GM19468 (cell line): ENCODE measurements at regions not wholly inside any gene's neighbourhood (a gene's known extent, or its start where the extent isn't known, plus 50 kb on each side); places are given as distances from the start of the nearest gene placed in this dataset.

ENCODE experiments used
- ATAC-seq: cut with Tn5 transposase; IDR thresholded peaks from one replicate; pipeline ENCODE4 v1.9.1; 2021; ENCODE audit warnings: mild to moderate bottlenecking, moderate library complexity, moderate number of reproducible peaks; ENCODE audit not compliant: unreplicated experiment; ENCODE audit errors: extremely low read depth

DNA sequence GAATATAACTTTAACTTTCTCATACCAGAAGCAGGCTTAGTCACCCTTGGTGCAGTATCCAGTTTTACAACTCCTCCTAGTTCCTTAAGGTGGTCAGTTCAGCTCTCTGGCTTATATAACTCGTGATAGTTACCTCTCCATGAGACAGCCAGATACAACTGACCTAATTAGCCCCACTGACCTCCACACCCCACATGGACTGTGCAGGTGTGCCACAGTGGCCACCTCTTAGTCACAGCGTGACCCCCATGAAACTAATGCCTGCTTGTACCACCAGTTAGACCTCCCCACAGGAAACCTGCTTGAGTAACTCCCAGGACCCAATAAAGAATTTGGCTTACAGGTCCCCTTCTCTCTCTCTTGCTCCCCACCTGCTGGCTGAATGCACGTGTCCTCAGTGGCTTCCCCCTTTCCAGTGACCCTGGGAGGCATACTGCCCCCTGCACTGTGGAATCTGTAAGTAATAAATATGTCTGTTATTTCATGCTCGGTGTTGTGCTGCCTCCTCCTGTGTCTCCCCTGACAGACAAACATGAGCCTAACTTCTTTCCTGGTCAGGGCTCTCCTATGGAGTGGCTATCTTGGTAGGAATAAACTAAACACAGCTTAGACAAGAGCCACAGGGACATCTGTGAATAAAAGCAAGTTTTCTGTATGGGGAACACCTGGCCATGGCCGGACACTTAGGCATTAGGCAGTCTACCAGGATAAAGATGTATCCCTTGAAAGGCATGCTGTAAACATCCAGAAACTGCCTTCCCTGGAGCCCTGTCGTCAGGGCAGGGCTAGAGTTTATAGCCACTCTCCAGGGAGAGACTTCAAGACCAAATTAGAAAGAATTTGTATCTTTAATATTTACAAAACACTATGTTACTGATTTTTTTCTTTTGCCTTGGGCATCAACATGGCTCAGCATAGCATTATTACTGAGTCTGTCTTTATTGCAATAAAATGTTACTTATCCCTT, 209.7 kb upstream of the BOD1L1 start:
- ATAC-seq: no peak

DNA sequence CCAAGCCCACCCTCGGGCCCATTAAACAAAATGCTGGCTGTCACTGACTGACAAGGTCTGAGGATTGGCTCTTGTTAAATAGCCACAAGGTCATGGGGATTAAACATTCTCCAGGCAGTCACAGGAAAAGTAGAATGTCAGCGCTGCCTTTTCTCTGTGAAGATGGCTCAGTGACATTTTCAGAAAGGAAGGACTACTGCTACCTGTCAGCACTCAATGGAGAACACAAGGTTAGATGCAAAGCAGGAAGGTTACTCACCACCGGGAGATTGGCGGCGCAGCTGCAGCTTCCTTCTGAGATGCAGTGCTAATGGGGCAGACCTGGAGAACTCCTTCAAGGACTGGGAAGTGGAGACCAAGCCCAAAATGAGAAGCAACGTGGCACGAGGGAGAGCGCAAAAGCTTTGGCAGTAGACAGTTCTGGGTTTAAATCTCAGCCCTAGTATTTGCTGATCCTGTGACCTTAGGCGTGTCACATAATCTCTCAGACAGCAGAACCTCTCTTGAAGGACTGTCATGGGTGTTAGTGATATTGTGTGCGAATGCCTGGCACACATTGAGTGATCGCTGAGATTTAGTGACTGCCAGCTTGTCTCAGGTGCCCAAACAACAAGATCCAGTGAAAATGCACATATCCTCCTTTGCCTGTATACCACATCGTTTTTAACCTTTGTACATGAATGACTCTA, 213.1 kb upstream of the BOD1L1 start:
- ATAC-seq: no peak

DNA sequence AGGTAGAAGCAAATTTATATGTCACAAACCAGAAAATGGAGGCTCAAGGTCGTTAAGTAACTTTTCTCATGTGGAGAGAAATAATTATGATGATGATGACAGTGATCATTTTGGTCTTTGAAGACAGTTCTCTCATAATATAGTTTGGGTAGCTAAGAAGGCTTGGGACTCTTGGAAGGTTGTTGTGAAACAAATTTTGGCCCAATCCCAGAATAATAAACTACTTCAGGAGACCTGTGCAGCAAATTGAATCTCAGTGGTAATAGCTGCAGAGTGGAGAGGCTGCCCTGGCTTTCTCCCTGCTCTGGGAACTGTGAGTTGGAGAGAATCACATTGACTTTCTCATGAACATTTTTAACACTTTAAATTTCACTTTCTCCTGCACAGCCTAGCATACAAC, 217.2 kb upstream of the BOD1L1 start:
- ATAC-seq: no peak

DNA sequence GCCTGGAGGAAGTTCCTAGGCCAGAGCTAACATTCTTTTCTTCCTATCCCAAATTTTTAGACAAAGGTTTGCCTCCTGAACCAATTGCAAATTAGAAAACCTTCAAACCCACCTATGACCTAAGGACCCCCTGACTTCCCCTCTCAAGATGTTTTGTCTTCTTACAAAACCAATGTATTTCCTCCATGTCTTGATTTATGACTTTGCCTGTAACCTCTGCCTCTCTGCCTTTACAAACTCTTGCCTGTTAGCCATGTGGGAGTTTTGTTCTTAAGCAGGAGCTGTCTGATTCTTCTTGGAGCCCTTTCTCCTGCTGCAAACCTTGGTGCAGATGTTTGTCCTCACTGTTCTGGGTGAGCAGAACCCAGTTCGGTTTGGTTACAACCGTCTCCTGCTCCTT, 222.3 kb upstream of the BOD1L1 start:
- no peak for ATAC-seq

- no peak for ATAC-seq
Observed at GRCh38 chr4:13851085-13851940, 223.8 kb upstream of the BOD1L1 start.

- no peak for ATAC-seq
Observed at GRCh38 chr4:13852411-13852810, 224.9 kb upstream of the BOD1L1 start.

DNA sequence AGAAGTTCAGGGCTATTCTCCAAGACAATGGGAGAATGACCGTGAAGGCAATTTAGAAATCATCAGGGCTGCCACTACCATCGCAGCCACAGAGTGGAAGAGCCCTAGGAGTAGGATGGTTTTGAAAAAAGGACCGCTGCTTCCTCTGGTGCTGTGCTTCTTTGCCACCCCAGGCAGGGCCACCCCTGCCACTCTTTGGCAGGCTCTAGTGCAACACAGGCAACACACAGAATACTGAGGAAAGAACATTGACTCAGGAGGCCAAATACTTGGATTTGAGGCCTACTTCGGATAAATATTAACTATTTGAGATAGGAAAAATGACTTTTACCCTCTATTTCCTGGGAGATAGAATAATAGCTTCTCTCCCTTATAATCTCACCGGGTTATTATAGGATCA, 228.9 kb upstream of the BOD1L1 start:
- ATAC-seq: no peak

DNA sequence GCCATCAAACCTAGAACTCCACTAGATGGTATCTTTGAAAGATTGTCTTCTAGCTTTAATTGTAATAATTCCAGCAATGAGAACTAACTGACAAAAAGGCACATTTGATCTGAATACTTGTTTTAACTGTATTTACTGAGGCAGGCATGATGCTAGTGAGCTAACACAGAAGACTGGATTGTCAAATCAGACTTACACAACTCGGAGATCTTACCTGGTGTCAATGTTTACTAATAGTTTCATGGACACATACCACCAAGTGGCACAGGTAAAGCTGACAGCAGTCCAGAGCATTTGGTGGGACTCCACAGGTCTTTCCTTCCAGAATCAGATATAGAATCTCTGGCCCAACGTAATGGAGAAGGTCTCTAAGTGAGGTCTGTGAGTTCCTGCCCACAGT, 229.9 kb upstream of the BOD1L1 start:
- ATAC-seq: no peak

DNA sequence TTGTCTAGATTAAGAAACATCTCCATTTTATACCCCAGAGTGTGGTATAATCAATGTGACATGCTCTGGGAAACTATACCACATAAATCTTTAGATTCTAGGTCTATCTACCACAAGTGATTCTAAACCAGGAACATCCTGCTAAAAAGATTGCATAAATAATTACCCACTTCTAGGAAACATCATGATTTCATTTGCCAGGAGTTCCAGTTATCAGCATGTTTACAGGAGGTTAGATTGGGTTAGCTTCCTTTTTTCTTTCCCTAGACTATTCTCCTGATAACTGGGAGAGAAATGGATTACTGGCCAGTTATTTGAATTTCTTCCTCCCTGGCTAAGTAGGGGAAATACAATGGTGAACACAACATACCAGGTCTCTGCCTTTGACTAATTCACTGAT, 230.3 kb upstream of the BOD1L1 start:
- ATAC-seq: no peak

DNA sequence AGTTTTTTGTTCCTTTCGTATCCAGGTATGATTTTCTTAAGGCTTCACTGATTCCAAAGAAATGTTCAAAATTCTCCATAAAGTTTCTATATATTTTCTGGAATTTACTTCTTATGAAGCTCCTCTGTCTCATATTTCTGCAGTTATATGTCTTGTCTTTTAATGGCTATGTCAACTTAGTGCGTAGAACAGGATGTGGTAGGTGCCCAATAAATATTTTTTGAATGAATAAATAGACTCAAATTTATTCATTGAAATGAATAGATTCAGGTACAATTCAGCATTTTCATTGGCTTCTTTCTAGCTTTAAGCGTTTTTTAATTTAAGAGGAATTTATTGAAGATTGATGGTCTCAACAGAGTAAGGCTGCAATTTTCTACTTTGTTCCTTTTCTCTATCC, 231.9 kb upstream of the BOD1L1 start:
- no peak for ATAC-seq

- ATAC-seq: no peak
Observed at GRCh38 chr4:13860126-13860525, 232.6 kb upstream of the BOD1L1 start.

DNA sequence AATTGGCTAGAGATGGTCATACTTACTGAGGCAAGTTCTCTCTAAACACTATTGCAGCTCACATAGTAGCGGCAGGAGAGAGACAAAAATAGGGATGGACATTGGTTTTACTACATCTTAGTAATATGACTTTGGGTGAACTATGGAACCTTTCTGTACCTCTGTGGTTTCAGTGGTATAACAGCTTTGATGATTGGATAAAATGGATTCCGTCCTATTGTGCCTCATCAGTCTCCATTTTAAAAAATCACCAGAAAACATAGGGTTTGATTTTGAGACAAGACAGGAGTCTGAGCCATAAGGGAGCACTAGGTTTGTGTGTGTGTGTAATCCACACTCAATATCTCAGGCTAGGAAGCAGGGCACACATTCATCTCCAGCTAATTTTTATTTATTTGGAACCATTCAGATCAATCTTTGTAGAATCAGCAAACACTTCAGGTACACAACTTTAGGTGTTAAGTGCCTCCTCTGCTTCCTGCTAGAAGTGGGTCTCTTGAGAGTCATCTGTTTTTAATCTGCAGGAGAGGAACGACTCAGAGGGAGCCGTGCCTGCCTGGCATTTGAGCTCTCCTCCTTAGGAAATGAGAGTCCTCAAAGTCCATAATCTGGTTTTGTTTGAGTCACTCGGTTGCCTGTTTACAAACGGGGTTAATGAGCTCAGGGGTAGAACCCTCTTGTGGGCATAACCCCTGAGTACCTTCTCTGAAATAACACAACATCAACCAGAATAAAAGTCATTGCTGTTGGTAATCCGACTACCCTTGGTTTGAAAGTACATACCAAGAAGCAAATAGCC, 238.5 kb upstream of the BOD1L1 start:
- no peak for ATAC-seq

- ATAC-seq: no peak
Observed at GRCh38 chr4:13866881-13867280, 239.4 kb upstream of the BOD1L1 start.

GRCh38 chr4:13872155-13872554, 244.6 kb upstream of the BOD1L1 start:
- ATAC-seq: no peak

- no peak for ATAC-seq
Observed at GRCh38 chr4:13872955-13873354, 245.4 kb upstream of the BOD1L1 start.

DNA sequence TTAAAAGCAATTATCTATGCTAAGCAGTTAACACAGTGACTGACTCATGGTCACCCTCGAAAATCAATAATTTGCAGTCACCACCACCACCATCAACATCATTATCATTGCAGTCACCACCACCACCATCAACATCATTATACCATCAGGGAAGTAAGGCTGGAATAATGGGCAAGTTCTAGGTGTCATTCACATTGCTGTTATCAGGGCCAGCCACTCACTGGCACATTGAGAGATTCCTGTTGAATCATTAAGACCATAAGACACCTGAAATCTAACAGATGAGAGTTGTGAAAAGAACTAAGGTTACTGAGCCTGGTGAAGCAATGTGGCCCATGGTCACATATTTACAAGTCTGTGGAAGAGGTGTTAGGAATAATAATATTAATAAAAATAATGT, 247.7 kb upstream of the BOD1L1 start:
- no peak for ATAC-seq

GRCh38 chr4:13876131-13876530, 248.6 kb upstream of the BOD1L1 start:
- ATAC-seq: no peak

- ATAC-seq: no peak
Observed at GRCh38 chr4:13876940-13877339, 249.4 kb upstream of the BOD1L1 start.

DNA sequence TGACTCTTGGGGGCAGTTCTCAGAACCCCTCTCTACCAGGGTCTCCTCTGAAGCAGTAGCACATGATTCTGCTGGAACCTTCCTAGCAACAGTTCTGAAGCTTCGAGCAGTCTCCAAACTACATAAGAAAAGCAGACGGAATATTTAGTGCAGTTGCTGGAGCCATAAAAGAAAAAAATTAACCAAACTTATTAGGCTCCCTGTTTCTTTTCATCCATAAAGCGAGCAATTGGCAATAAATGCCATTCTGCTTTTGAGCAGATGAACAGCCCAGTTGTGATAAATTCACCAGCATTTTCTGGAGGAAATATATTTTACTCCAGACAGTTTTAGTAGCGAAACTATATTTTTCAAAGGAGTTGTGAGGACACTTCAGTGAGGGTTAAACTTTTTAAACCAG, 250.1 kb upstream of the BOD1L1 start:
- no peak for ATAC-seq

DNA sequence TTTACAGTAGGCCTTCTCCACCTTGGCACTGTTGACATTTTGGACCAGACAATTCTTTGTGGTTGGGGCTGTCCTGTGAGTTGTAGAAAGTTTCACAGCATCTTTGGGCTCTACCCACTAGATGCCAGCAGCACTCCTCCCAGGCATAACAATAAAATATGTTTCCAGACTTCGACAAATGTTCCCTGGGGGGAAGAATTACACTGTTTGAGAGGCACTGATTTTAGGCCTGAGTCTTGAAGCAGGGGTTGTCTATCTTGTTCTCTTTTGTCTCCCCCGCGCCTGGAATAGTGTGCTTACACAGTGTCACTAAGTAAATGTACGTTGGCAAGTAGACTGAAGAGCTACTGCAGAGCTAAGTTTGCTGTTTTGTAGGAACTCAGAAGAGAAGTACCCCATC, 254.4 kb upstream of the BOD1L1 start:
- no peak for ATAC-seq
